H9 (cell line): ENCODE measurements at regions not wholly inside any gene's neighbourhood (a gene's known extent, or its start where the extent isn't known, plus 50 kb on each side); places are given as distances from the start of the nearest gene placed in this dataset.

ENCODE experiments used
- DNase-seq: peaks from one replicate; pipeline ENCODE4 v3.0.0-alpha.2; 2017
- H2AFZ ChIP-seq: one replicate; pipeline ENCODE4 v1.6.1; 2013; ENCODE audit warnings: mild to moderate bottlenecking, low read length, control low read depth, moderate library complexity
- H2AK5ac ChIP-seq: 2 replicates; pipeline ENCODE4 v1.6.1; 2013; ENCODE audit warnings: low read length, control low read depth, mixed read lengths; ENCODE audit not compliant: insufficient read length
- H2BK120ac ChIP-seq: one replicate; pipeline ENCODE4 v1.6.1; 2013; ENCODE audit warnings: low read depth, mild to moderate bottlenecking, low read length, control low read depth, inconsistent platforms; ENCODE audit not compliant: poor library complexity, severe bottlenecking
- H2BK12ac ChIP-seq: 2 replicates; pipeline ENCODE4 v1.6.1; 2013; ENCODE audit warnings: low read length, control low read depth, mixed read lengths, low read depth; ENCODE audit not compliant: insufficient read length
- H2BK15ac ChIP-seq: 2 replicates; pipeline ENCODE4 v1.6.1; 2013; ENCODE audit warnings: low read depth, low read length, control low read depth
- H2BK20ac ChIP-seq: one replicate; pipeline ENCODE4 v1.6.1; 2013; ENCODE audit warnings: low read depth, mild to moderate bottlenecking, low read length, control low read depth, inconsistent platforms; ENCODE audit not compliant: poor library complexity, severe bottlenecking
- H2BK5ac ChIP-seq: 2 replicates; pipeline ENCODE4 v1.6.1; 2013; ENCODE audit warnings: low read length, control low read depth, mixed read lengths; ENCODE audit not compliant: insufficient read length
- H3K14ac ChIP-seq: 2 replicates; pipeline ENCODE4 v1.6.1; 2013; ENCODE audit warnings: low read length, control low read depth; ENCODE audit not compliant: insufficient read depth
- H3K18ac ChIP-seq: 2 replicates; pipeline ENCODE4 v1.6.1; 2013; ENCODE audit warnings: low read depth, mild to moderate bottlenecking, mixed read lengths, low read length, control low read depth; ENCODE audit not compliant: insufficient read length
- H3K23ac ChIP-seq: 2 replicates; pipeline ENCODE4 v1.6.1; 2013; ENCODE audit warnings: low read length, control low read depth, mixed read lengths, low read depth; ENCODE audit not compliant: insufficient read length
- H3K23me2 ChIP-seq: 2 replicates; pipeline ENCODE4 v1.6.1; 2013; ENCODE audit warnings: low read depth, mild to moderate bottlenecking, mixed read lengths, low read length, control low read depth; ENCODE audit not compliant: insufficient read length, poor library complexity, severe bottlenecking
- H3K27ac ChIP-seq: 2 replicates; pipeline ENCODE4 v1.5.1; 2013; ENCODE audit warnings: low read length, control low read depth, mixed read lengths, low read depth; ENCODE audit not compliant: insufficient read length
- H3K27me3 ChIP-seq: 2 replicates; pipeline ENCODE4 v1.6.1; 2013; ENCODE audit warnings: low read length, control low read depth, inconsistent platforms; ENCODE audit not compliant: insufficient read depth
- H3K4ac ChIP-seq: 2 replicates; pipeline ENCODE4 v1.6.1; 2013; ENCODE audit warnings: low read depth, mild to moderate bottlenecking, control low read depth, inconsistent platforms, low read length, moderate library complexity
- H3K4me1 ChIP-seq: 2 replicates; pipeline ENCODE4 v1.6.1; 2013; ENCODE audit warnings: low read length, control low read depth, inconsistent platforms; ENCODE audit not compliant: insufficient read depth
- H3K4me2 ChIP-seq: 2 replicates; pipeline ENCODE4 v1.6.1; 2013; ENCODE audit warnings: low read length, control low read depth, mixed read lengths; ENCODE audit not compliant: insufficient read length, insufficient read depth
- H3K56ac ChIP-seq: 2 replicates; pipeline ENCODE4 v1.6.1; 2013; ENCODE audit warnings: low read depth, mild to moderate bottlenecking, mixed read lengths, low read length, control low read depth; ENCODE audit not compliant: insufficient read length
- H3K79me1 ChIP-seq: 2 replicates; pipeline ENCODE4 v1.6.1; 2013; ENCODE audit warnings: low read depth, mild to moderate bottlenecking, moderate library complexity, low read length, control low read depth, inconsistent platforms; ENCODE audit not compliant: insufficient read depth, poor library complexity, severe bottlenecking
- H3K79me2 ChIP-seq: 2 replicates; pipeline ENCODE4 v1.6.1; 2013; ENCODE audit warnings: low read length, control low read depth, inconsistent platforms; ENCODE audit not compliant: insufficient read depth
- H3K9ac ChIP-seq: 2 replicates; pipeline ENCODE4 v1.6.1; 2013; ENCODE audit warnings: low read length, control low read depth, mixed read lengths; ENCODE audit not compliant: insufficient read length; ENCODE audit errors: extremely low read depth
- H3K9me3 ChIP-seq: one replicate; pipeline ENCODE4 v1.6.1; 2013; ENCODE audit warnings: low read depth, low read length, inconsistent platforms; ENCODE audit not compliant: control insufficient read depth
- H3T11ph ChIP-seq: one replicate; pipeline ENCODE4 v1.6.1; 2013; ENCODE audit warnings: mild to moderate bottlenecking, low read length, control low read depth, inconsistent platforms
- H4K20me1 ChIP-seq: one replicate; pipeline ENCODE4 v1.6.1; 2013; ENCODE audit not compliant: control insufficient read depth, insufficient read length, insufficient read depth
- H4K5ac ChIP-seq: 2 replicates; pipeline ENCODE4 v1.6.1; 2013; ENCODE audit warnings: low read depth, mild to moderate bottlenecking, mixed read lengths, low read length, control low read depth; ENCODE audit not compliant: insufficient read length
- H4K8ac ChIP-seq: replicated peaks from 2 replicates; pipeline ENCODE4 v1.6.1; 2013; ENCODE audit warnings: low read length, control low read depth, mixed read lengths, low read depth; ENCODE audit not compliant: insufficient read length
- H4K91ac ChIP-seq: 2 replicates; pipeline ENCODE4 v1.6.1; 2013; ENCODE audit warnings: low read depth, mild to moderate bottlenecking, moderate library complexity, mixed read lengths, low read length, control low read depth; ENCODE audit not compliant: insufficient read length
- H3K27ac Mint-ChIP-seq, 3 experiments: 2 replicates in 2 of 3; 3 replicates in 1 of 3; pipeline ENCODE4 v1.8.0; 2020 to 2021; ENCODE audit warnings: mixed read lengths in 3 of 3, mild to moderate bottlenecking in 1 of 3, moderate library complexity in 1 of 3
- H3K27me3 Mint-ChIP-seq: 2 replicates; pipeline ENCODE4 v1.8.0; 2021; ENCODE audit warnings: low read depth, mild to moderate bottlenecking, moderate library complexity, mixed read lengths
- H3K36me3 Mint-ChIP-seq, 3 experiments: 2 replicates in 2 of 3; 3 replicates in 1 of 3; pipeline ENCODE4 v1.8.0; 2020 to 2021; ENCODE audit warnings: low read depth in 3 of 3, mixed read lengths in 3 of 3; ENCODE audit not compliant: insufficient read depth in 1 of 3
- H3K4me1 Mint-ChIP-seq, 2 experiments: 2 replicates each; pipeline ENCODE4 v1.8.0; 2020; ENCODE audit warnings: mixed read lengths in 2 of 2
- H3K4me3 Mint-ChIP-seq, 2 experiments: 2 replicates in 1 of 2; 3 replicates in 1 of 2; pipeline ENCODE4 v1.8.0; 2020 to 2021; ENCODE audit warnings: mild to moderate bottlenecking in 2 of 2, mixed read lengths in 2 of 2, moderate library complexity in 1 of 2
- H3K9me3 Mint-ChIP-seq, 2 experiments: 2 replicates in 1 of 2; 3 replicates in 1 of 2; pipeline ENCODE4 v1.8.0; 2020; ENCODE audit warnings: mild to moderate bottlenecking in 2 of 2, mixed read lengths in 2 of 2, moderate library complexity in 1 of 2
- CTCF ChIP-seq: fragments of 200-600 bp; sonication (generic); conservative IDR thresholded peaks from 3 replicates; pipeline ENCODE4 v1.8.0; 2021; ENCODE audit warnings: antibody characterized with exemption, mild to moderate bottlenecking
- WGBS: extraction: QIAGEN DNeasy Blood & Tissue Kit; methylation state at CpG from one replicate; pipeline ENCODE4 v1.1.7; 2013; ENCODE audit warnings: missing lambda C conversion rate, low lambda C conversion rate, mixed read lengths; ENCODE audit not compliant: insufficient read length; ENCODE audit errors: extremely low coverage; 5-methylcytosine and 5-hydroxymethylcytosine counted together

DNA sequence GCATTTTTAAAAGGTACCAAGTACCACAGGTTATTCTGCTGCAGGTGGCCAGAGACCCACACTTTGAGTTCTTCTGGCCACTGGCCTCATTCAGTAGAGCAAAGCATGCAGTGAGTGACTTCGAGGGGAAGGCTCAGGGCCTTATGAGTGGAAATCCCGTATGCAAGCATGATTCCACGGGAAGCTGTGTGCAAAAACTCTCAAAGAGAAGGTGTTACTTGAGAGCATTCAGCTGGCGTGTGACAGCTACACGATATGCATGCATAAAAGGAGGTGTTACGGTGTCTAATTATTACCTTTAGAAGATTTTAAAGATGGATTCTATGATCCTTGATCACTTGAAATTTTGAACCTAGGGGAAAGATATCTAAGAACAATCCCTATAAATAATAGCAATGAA, 160.3 kb downstream of the ENC1 start:
- H3K4me3 Mint-ChIP-seq = no peak overlapping the region
- TF ChIP-seq CTCF = no peak
- H4K8ac ChIP-seq = no peak overlapping the region
- H2BK5ac ChIP-seq = no peak overlapping the region
- H2BK12ac ChIP-seq = no peak overlapping the region
- no peak overlapping the region for H3K9ac ChIP-seq
- no peak overlapping the region for H3K4me2 ChIP-seq
- H3K27me3 Mint-ChIP-seq = peaks cover 1% of the 10 kb centered on the region; the same call in 1 of the 2 replicates
- H3K27ac ChIP-seq = no peak overlapping the region
- H3K36me3 Mint-ChIP-seq = no peaks in the 10 kb centered on the region
- no peak overlapping the region for H3K14ac ChIP-seq
- H3K18ac ChIP-seq = no peak overlapping the region
- H3K4ac ChIP-seq = no peak overlapping the region
- H4K5ac ChIP-seq = no peak overlapping the region
- H3K9me3 ChIP-seq = no peaks in the 10 kb centered on the region
- H3K27ac Mint-ChIP-seq = no peak overlapping the region; a peak in 1 of 7 replicates
- no peaks in the 10 kb centered on the region for H3K27me3 ChIP-seq
- no peak overlapping the region for H2AK5ac ChIP-seq
- H4K20me1 ChIP-seq = no peaks in the 10 kb centered on the region
- no peak overlapping the region for H2BK15ac ChIP-seq
- no peak for DNase-seq
- H3K9me3 Mint-ChIP-seq = no peaks in the 10 kb centered on the region
- H3K79me1 ChIP-seq = no peaks in the 10 kb centered on the region
- H3K79me2 ChIP-seq = no peaks in the 10 kb centered on the region
- peaks cover 24 to 35% of the 10 kb centered on the region in 2 experiments for H3K4me1 Mint-ChIP-seq
- H2BK20ac ChIP-seq = no peak overlapping the region
- no peak overlapping the region for H2AFZ ChIP-seq
- H3K23me2 ChIP-seq = no peaks in the 10 kb centered on the region
- no peak overlapping the region for H4K91ac ChIP-seq
- WGBS = no CpG with 5 or more reads among the region's 6 CpGs
- no peak overlapping the region for H3T11ph ChIP-seq
- H3K4me1 ChIP-seq = peaks cover 15% of the 10 kb centered on the region; the same call in 1 of the 2 replicates
- no peak overlapping the region for H3K23ac ChIP-seq
- no peak overlapping the region for H3K56ac ChIP-seq
- H2BK120ac ChIP-seq = no peak overlapping the region
